HCT116 (cell line): ENCODE measurements at regions not wholly inside any gene's neighbourhood (a gene's known extent, or its start where the extent isn't known, plus 50 kb on each side); places are given as distances from the start of the nearest gene placed in this dataset.

Experiments used
- ATAC-seq: fragments of 200-7000 bp; cut with Tn5 transposase; 2 replicates; pipeline ENCODE4 v1.9.1; 2020; ENCODE audit warnings: mild to moderate bottlenecking, moderate library complexity
- BruUV-seq: library from RNA; stranded (reverse); fragments of 400-500 nt; replicated peaks from 2 replicates; lab custom pipeline; 2021; lab: Mats Ljungman, UMichigan
- CTCF ChIA-PET: fragments of 300-600 bp; sonication (Branson Sonifier 250); formaldehyde crosslinking; loops from one replicate; lab custom pipeline; 2021; ENCODE audit warnings: antibody characterized with exemption; lab: Charles Lee
- POLR2A ChIA-PET: fragments of 300-600, 350-600 bp; sonication (Branson Sonifier 250); formaldehyde crosslinking; loops from one replicate; lab custom pipeline; 2021; ENCODE audit warnings: antibody characterized with exemption; lab: Charles Lee
- RAD21 ChIA-PET, 2 experiments: fragments of 300-600 bp; sonication (Branson Sonifier 250); formaldehyde crosslinking; loops; one replicate each; lab custom pipeline; 2023; ENCODE audit warnings: low total read pairs in 2 of 2; ENCODE audit not compliant: uncharacterized antibody in 2 of 2, unreplicated experiment in 2 of 2, low non-redundant PET in 1 of 2; lab: Charles Lee
- DNase-seq: peaks from one replicate; pipeline ENCODE4 v3.0.0-alpha.2; 2010; ENCODE audit warnings: low read depth, low spot score
- H2AFZ ChIP-seq: fragments of 200-600 bp; shearing (Covaris generic), sonication (generic); 2 replicates; pipeline ENCODE4 v1.6.1; 2017; ENCODE audit warnings: low read depth, mixed run types, mixed read lengths, antibody characterized with exemption, low read length; ENCODE audit not compliant: poor library complexity, severe bottlenecking
- H3K27ac ChIP-seq: 2 replicates; pipeline ENCODE4 v1.5.1; 2012; ENCODE audit warnings: low read depth, low read length
- H3K27me3 ChIP-seq: fragments of 200-600 bp; sonication (generic); 2 replicates; pipeline ENCODE4 v1.6.1; 2016; ENCODE audit warnings: mixed run types, low read length, mixed read lengths; ENCODE audit not compliant: insufficient read depth
- H3K36me3 ChIP-seq, 2 experiments: fragments of 200-500 bp in 1 of 2; fragments of 200-600 bp in 1 of 2; sonication (Bioruptor generic) in 1 of 2; sonication (generic) in 1 of 2; 2 replicates each; pipeline versions ENCODE4 v1.5.1 to v1.6.1; 2014 to 2016; ENCODE audit warnings: low read length in 2 of 2, inconsistent platforms in 1 of 2, mixed read lengths in 1 of 2, mixed run types in 1 of 2; ENCODE audit not compliant: insufficient read depth in 2 of 2, control insufficient read depth in 1 of 2
- H3K4me1 ChIP-seq, 2 experiments: fragments of 200-600 bp in 1 of 2; sonication (generic) in 1 of 2; 2 replicates each; pipeline versions ENCODE4 v1.5.1 to v1.6.1; 2012 to 2017; ENCODE audit warnings: low read length in 2 of 2, inconsistent platforms in 1 of 2, mild to moderate bottlenecking in 1 of 2, mixed read lengths in 1 of 2, mixed run types in 1 of 2, moderate library complexity in 1 of 2; ENCODE audit not compliant: insufficient read depth in 2 of 2, control insufficient read depth in 1 of 2
- H3K4me2 ChIP-seq: fragments of 200-600 bp; sonication (generic); 2 replicates; pipeline ENCODE4 v1.6.1; 2017; ENCODE audit warnings: mixed run types, low read length, mixed read lengths
- H3K4me3 ChIP-seq, 2 experiments: fragments of 200-600 bp in 1 of 2; sonication (generic) in 1 of 2; replicated peaks in 1 of 2; 2 replicates each; pipeline ENCODE4 v1.5.1; 2011 to 2016; ENCODE audit warnings: low read length in 2 of 2, control low read depth in 1 of 2, low read depth in 1 of 2, mild to moderate bottlenecking in 1 of 2, mixed read lengths in 1 of 2, mixed run types in 1 of 2
- H3K79me2 ChIP-seq: fragments of 200-600 bp; sonication (generic); 2 replicates; pipeline ENCODE4 v1.6.1; 2017; ENCODE audit warnings: mild to moderate bottlenecking, mixed run types, low read length, moderate library complexity, mixed read lengths; ENCODE audit not compliant: insufficient read depth
- H3K9ac ChIP-seq: fragments of 200-600 bp; sonication (generic); 2 replicates; pipeline ENCODE4 v1.6.1; 2016; ENCODE audit warnings: low read length, mixed read lengths
- H3K9me2 ChIP-seq: fragments of 200-600 bp; sonication (generic), shearing (Covaris generic); 2 replicates; pipeline ENCODE4 v1.6.1; 2017; ENCODE audit warnings: mixed run types, mild to moderate bottlenecking, moderate library complexity; ENCODE audit not compliant: insufficient read depth
- H3K9me3 ChIP-seq, 2 experiments: fragments of 200-500 bp in 1 of 2; fragments of 200-600 bp in 1 of 2; sonication (Bioruptor generic) in 1 of 2; sonication (generic) in 1 of 2; 2 replicates each; pipeline ENCODE4 v1.6.1; 2014 to 2017; ENCODE audit warnings: low read length in 2 of 2, mixed read lengths in 2 of 2, inconsistent platforms in 1 of 2, low read depth in 1 of 2, mild to moderate bottlenecking in 1 of 2, mixed run types in 1 of 2, moderate library complexity in 1 of 2; ENCODE audit not compliant: control insufficient read depth in 1 of 2, insufficient read depth in 1 of 2
- H4K20me1 ChIP-seq: fragments of 200-600 bp; sonication (generic), shearing (Covaris generic); 2 replicates; pipeline ENCODE4 v1.6.1; 2017; ENCODE audit warnings: mixed run types, mild to moderate bottlenecking, moderate library complexity; ENCODE audit not compliant: insufficient read depth
- ATF3 ChIP-seq: IDR thresholded peaks from 2 replicates; pipeline ENCODE4 v1.6.1; 2012
- CTCF ChIP-seq, 3 experiments: fragments of 200-600 bp in 1 of 3; sonication (generic) in 1 of 3; IDR thresholded peaks in 2 of 3; conservative IDR thresholded peaks in 1 of 3; 2 replicates each; pipeline ENCODE4 v1.5.1; 2012 to 2017; ENCODE audit warnings: low read depth in 2 of 3, low read length in 2 of 3, antibody characterized with exemption in 1 of 3, borderline replicate concordance in 1 of 3, control low read depth in 1 of 3, mild to moderate bottlenecking in 1 of 3, mixed read lengths in 1 of 3, mixed run types in 1 of 3, moderate library complexity in 1 of 3; ENCODE audit not compliant: insufficient read depth in 1 of 3
- EGR1 ChIP-seq: IDR thresholded peaks from 2 replicates; pipeline ENCODE4 v1.6.1; 2012; ENCODE audit warnings: low read depth
- ELF1 ChIP-seq: IDR thresholded peaks from 2 replicates; pipeline ENCODE4 v1.6.1; 2012; ENCODE audit warnings: low read depth, borderline replicate concordance
- JUND ChIP-seq: IDR thresholded peaks from 2 replicates; pipeline ENCODE4 v1.6.1; 2012
- MAX ChIP-seq: IDR thresholded peaks from 2 replicates; pipeline ENCODE4 v1.6.1; 2012
- RAD21 ChIP-seq: IDR thresholded peaks from 2 replicates; pipeline ENCODE4 v1.6.1; 2012; ENCODE audit warnings: low read depth, mild to moderate bottlenecking
- REST ChIP-seq: IDR thresholded peaks from 2 replicates; pipeline ENCODE4 v1.6.1; 2012; ENCODE audit warnings: low read depth
- SIN3A ChIP-seq: IDR thresholded peaks from 2 replicates; pipeline ENCODE4 v1.6.1; 2012; ENCODE audit warnings: low read depth
- TCF7L2 ChIP-seq: IDR thresholded peaks from 2 replicates; pipeline ENCODE4 v1.7.0; 2011; ENCODE audit warnings: borderline replicate concordance, inconsistent platforms; ENCODE audit not compliant: insufficient read depth, insufficient read length; ENCODE audit errors: extremely low read depth
- YY1 ChIP-seq: IDR thresholded peaks from 2 replicates; pipeline ENCODE4 v1.6.1; 2011; ENCODE audit warnings: low read length, low read depth, moderate library complexity, mild to moderate bottlenecking; ENCODE audit not compliant: insufficient replicate concordance; ENCODE audit errors: extremely low read depth
- ZBTB33 ChIP-seq: IDR thresholded peaks from 2 replicates; pipeline ENCODE4 v1.6.1; 2011; ENCODE audit warnings: mild to moderate bottlenecking, low read length, moderate library complexity; ENCODE audit not compliant: insufficient replicate concordance; ENCODE audit errors: extremely low read depth
- ZNF274 ChIP-seq: fragments of 200-500 bp; sonication (Bioruptor generic); IDR thresholded peaks from 2 replicates; pipeline ENCODE4 v1.6.1; 2014; ENCODE audit warnings: mild to moderate bottlenecking, low read depth, low read length, inconsistent platforms
- intact Hi-C: fragments of 100-400 bp; cut with micrococcal nuclease; formaldehyde crosslinking; loops from 2 replicates; pipeline ENCODE4 v1.10.0; 2022

- ChIA-PET POLR2A (no interaction called here), CTCF (interaction anchor here (0.6 kb wide), 1 partner anchor 187 kb away, joined by 3 read pairs; no protein-coding TSS in a partner anchor), RAD21 (no interaction called here)
- no peaks in the 10 kb centered on the region for H3K9me3 ChIP-seq
- H3K27me3 ChIP-seq = no peaks in the 10 kb centered on the region
- no peak overlapping the region for H2AFZ ChIP-seq
- H3K27ac ChIP-seq = no peak overlapping the region
- H3K4me3 ChIP-seq = no peak overlapping the region
- TF ChIP-seq REST = no peak
- TF ChIP-seq ELF1 = no peak
- no peak for TF ChIP-seq RAD21
- TF ChIP-seq ZBTB33 = no peak
- no peak for TF ChIP-seq TCF7L2
- TF ChIP-seq YY1 = no peak
- no peak for TF ChIP-seq ATF3
- no peak for TF ChIP-seq EGR1
- TF ChIP-seq JUND = no peak
- no peak for TF ChIP-seq SIN3A
- TF ChIP-seq MAX = no peak
- no peak for TF ChIP-seq CTCF (IDR thresholded peaks at IDR 0.05 in 2 of 3, conservative IDR thresholded peaks at IDR 0.05 in 1 of 3; ENCODE audit: borderline replicate concordance in 1 of 3, insufficient read depth in 1 of 3, low read depth in 2 of 3, low read length in 2 of 3)
- no peak for TF ChIP-seq ZNF274
- no peaks in the 10 kb centered on the region for H4K20me1 ChIP-seq
- no peak overlapping the region for H3K4me2 ChIP-seq
- no TSS peak for BruUV-seq
- no peaks in the 10 kb centered on the region for H3K36me3 ChIP-seq
- no peaks in the 10 kb centered on the region for H3K4me1 ChIP-seq
- intact Hi-C loops = no loop called here
- H3K9me2 ChIP-seq = no peaks in the 10 kb centered on the region
- no peaks in the 10 kb centered on the region for H3K79me2 ChIP-seq
- ATAC-seq = no peak
- no peak for DNase-seq
- H3K9ac ChIP-seq = no peak overlapping the region
Observed at GRCh38 chr3:115401298-115401697, 222.0 kb upstream of the GAP43 start.
